ENCODE measurements at regions not wholly inside any gene's neighbourhood (a gene's known extent, or its start where the extent isn't known, plus 50 kb on each side); places are given as distances from the start of the nearest gene placed in this dataset.

DNA sequence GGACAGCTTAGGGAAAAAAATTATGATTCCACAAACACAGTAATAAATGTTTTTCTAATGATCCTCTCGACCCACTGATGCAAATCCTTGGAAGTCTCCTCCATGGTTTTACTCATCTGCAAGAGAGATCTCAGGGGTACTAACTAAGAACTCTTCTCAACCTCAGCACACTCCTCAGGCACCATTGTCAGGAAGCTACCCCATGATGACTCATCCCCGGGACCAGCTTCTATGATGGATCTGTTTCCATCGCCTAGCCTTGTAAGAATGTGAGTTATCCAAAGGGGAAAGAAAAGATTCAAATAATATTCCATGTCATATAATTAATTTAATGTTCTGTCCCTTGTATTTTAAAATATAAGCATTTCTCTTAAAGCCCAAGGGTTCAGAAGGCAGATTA lies 816.1 kb upstream of the IGFBP7 start:
- no peak for TF ChIP-seq ZFX (IDR thresholded peaks at IDR 0.05)
- TF ChIP-seq, protein P1, sequence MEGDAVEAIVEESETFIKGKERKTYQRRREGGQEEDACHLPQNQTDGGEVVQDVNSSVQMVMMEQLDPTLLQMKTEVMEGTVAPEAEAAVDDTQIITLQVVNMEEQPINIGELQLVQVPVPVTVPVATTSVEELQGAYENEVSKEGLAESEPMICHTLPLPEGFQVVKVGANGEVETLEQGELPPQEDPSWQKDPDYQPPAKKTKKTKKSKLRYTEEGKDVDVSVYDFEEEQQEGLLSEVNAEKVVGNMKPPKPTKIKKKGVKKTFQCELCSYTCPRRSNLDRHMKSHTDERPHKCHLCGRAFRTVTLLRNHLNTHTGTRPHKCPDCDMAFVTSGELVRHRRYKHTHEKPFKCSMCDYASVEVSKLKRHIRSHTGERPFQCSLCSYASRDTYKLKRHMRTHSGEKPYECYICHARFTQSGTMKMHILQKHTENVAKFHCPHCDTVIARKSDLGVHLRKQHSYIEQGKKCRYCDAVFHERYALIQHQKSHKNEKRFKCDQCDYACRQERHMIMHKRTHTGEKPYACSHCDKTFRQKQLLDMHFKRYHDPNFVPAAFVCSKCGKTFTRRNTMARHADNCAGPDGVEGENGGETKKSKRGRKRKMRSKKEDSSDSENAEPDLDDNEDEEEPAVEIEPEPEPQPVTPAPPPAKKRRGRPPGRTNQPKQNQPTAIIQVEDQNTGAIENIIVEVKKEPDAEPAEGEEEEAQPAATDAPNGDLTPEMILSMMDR (conservative IDR thresholded peaks at IDR 0.05) = no peak
